ENCODE measurements at regions not wholly inside any gene's neighbourhood (a gene's known extent, or its start where the extent isn't known, plus 50 kb on each side); places are given as distances from the start of the nearest gene placed in this dataset.

DNA sequence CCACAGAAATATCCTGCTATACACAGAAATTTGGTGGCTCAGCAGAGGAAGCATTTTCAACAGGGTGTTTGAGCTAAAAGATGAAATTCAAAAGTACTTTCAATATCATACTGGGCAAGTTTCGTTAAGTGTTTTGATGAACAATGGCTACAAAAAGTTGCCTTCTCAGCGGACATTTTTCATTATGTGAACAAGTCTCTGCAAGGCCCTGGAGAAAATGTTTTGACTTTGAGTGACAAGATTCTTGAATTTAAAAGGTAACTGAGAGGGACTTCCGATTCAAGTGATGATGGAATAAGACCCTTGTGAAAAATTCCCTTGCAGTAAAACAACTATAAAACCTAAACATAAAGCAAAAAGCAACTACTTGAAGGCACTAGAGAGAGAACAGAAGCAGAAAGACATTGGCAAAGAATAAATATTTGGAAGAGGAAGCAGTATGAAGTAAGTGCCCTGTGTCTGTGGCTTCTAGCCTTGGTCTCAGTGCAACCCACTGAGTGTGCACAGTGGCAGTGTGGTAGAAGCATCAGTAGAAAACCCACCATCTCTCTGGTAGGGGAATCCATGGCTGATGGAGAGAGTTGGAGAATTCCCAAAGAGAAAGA lies 62.5 kb upstream of the NAMPT start:
- TF ChIP-seq, protein P1, sequence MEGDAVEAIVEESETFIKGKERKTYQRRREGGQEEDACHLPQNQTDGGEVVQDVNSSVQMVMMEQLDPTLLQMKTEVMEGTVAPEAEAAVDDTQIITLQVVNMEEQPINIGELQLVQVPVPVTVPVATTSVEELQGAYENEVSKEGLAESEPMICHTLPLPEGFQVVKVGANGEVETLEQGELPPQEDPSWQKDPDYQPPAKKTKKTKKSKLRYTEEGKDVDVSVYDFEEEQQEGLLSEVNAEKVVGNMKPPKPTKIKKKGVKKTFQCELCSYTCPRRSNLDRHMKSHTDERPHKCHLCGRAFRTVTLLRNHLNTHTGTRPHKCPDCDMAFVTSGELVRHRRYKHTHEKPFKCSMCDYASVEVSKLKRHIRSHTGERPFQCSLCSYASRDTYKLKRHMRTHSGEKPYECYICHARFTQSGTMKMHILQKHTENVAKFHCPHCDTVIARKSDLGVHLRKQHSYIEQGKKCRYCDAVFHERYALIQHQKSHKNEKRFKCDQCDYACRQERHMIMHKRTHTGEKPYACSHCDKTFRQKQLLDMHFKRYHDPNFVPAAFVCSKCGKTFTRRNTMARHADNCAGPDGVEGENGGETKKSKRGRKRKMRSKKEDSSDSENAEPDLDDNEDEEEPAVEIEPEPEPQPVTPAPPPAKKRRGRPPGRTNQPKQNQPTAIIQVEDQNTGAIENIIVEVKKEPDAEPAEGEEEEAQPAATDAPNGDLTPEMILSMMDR (IDR thresholded peaks at IDR 0.05): no peak
- TF ChIP-seq POLR2A (IDR thresholded peaks at IDR 0.05): no peak
